Type B pancreatic cell (in vitro differentiated cells): ENCODE measurements at regions not wholly inside any gene's neighbourhood (a gene's known extent, or its start where the extent isn't known, plus 50 kb on each side); places are given as distances from the start of the nearest gene placed in this dataset.

Experiments
- DNase-seq: peaks from one replicate; pipeline ENCODE4 v3.0.0; 2021; ENCODE audit warnings: mixed read lengths; ENCODE audit not compliant: unreplicated experiment; ENCODE audit errors: extremely low spot score
- H3K27ac Mint-ChIP-seq: 2 replicates; pipeline ENCODE4 v1.8.0; 2021; ENCODE audit warnings: mild to moderate bottlenecking, mixed read lengths
- H3K27me3 Mint-ChIP-seq: 2 replicates; pipeline ENCODE4 v1.8.0; 2021; ENCODE audit warnings: mixed read lengths
- H3K36me3 Mint-ChIP-seq: 2 replicates; pipeline ENCODE4 v1.8.0; 2021; ENCODE audit warnings: mixed read lengths
- H3K4me1 Mint-ChIP-seq: one replicate; pipeline ENCODE4 v1.8.0; 2021; ENCODE audit warnings: mixed read lengths; ENCODE audit not compliant: unreplicated experiment
- H3K4me3 Mint-ChIP-seq: 2 replicates; pipeline ENCODE4 v1.8.0; 2021; ENCODE audit warnings: mild to moderate bottlenecking, mixed read lengths
- H3K9me3 Mint-ChIP-seq: 2 replicates; pipeline ENCODE4 v1.8.0; 2021; ENCODE audit warnings: mixed read lengths
- TF ChIP-seq, protein P1 (sequence below): fragments of 200-600 bp; sonication (generic); conservative IDR thresholded peaks from 2 replicates; pipeline ENCODE4 v1.5.0; 2021; ENCODE audit warnings: antibody characterized with exemption, mild to moderate bottlenecking

DNA sequence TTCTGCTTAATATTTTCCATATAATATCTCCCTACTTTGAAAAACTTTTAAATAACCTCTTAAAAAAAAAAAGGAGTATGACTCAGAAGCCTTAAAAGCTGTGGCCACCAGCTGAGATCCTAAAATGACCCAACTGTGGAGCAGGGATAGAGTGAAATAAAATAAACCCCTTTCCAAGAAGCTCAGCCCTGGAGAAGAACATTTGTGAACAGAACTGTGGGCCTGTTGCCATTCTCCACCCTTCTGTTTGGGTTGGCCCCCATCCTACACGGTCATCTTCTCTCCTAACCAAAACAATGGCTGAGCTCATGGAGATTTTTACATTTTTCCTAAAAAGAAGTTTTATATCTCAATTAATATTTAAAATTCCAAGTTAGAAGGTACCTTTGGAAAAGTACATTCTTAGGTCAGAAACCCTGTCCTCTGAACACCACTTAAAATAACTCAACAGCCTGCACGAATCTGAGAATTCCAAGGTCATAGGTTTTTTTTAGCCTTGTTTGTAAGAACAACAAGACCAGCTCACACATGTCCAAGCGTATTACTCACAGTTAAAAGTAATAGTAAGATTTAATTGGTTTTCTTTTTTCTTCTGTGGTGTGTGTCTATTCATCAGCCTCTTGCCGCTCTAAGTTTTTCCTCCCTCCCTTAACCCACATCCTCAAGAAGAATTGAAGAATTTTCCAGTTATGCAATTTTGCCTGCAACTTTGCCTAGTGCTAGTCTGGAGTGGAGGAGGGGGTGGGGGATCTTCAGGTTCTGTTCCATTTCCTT, 107.7 kb upstream of the ERRFI1 start:
- TF ChIP-seq, protein P1, sequence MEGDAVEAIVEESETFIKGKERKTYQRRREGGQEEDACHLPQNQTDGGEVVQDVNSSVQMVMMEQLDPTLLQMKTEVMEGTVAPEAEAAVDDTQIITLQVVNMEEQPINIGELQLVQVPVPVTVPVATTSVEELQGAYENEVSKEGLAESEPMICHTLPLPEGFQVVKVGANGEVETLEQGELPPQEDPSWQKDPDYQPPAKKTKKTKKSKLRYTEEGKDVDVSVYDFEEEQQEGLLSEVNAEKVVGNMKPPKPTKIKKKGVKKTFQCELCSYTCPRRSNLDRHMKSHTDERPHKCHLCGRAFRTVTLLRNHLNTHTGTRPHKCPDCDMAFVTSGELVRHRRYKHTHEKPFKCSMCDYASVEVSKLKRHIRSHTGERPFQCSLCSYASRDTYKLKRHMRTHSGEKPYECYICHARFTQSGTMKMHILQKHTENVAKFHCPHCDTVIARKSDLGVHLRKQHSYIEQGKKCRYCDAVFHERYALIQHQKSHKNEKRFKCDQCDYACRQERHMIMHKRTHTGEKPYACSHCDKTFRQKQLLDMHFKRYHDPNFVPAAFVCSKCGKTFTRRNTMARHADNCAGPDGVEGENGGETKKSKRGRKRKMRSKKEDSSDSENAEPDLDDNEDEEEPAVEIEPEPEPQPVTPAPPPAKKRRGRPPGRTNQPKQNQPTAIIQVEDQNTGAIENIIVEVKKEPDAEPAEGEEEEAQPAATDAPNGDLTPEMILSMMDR = no peak
- no peak for DNase-seq
- Mint-ChIP-seq H3K9me3 (no peaks in the 10 kb centered on the region), H3K36me3 (no peaks in the 10 kb centered on the region), H3K27ac (peak overlapping the region; percentile 54), H3K4me3 (peak overlapping the region; percentile 26), H3K27me3 (no peaks in the 10 kb centered on the region), H3K4me1 (peaks cover 27% of the 10 kb centered on the region)

DNA sequence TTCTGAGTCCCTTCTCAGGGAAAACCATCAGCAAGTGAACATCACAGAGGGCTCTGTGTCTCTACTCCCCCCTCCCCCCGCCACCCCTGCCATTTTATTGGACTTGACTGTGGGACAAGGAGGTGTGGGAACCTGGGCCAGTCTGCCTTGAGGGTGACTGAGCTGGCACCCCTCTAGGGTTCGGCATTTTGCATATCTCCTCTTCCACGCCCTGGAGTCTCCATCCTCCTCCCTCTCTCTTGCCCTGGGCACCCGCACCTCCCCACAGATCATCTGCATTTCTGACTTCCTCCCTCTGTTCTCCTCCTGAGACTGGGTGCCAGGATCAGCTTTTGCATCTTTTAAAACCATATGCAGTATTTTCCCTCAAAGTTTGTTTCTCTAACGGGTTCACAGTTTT, 107.1 kb upstream of the ERRFI1 start:
- H3K4me1 Mint-ChIP-seq = peaks cover 26% of the 10 kb centered on the region
- no peaks in the 10 kb centered on the region for H3K27me3 Mint-ChIP-seq
- H3K4me3 Mint-ChIP-seq = no peak overlapping the region
- no peak overlapping the region for H3K27ac Mint-ChIP-seq
- no peaks in the 10 kb centered on the region for H3K9me3 Mint-ChIP-seq
- TF ChIP-seq, protein P1 = no peak
- no peaks in the 10 kb centered on the region for H3K36me3 Mint-ChIP-seq
- no peak for DNase-seq

DNA sequence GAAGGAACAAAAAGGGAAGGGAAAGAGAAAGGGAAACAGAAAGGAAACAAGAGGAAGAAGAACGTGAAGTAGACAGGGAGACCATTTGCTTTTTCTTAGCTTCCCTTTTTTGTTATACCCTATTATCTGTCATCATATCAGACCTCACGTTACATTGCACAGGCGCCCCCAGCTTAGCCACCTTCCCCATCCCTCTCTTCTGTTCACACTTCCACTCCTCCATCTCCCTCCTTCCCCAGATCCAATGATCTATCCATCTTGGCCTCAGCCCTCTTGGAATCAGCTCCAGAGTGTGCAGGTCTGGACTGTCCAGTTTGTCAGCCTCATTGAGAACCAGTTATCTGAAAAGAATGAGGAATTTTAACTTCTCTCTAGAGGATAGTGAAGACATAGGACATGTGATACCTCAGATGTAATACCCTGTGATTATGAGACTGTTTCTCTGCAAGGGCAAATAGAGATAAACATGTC, 101.1 kb upstream of the ERRFI1 start:
- Mint-ChIP-seq H3K9me3 (peaks cover 21% of the 10 kb centered on the region), H3K4me1 (peaks cover 18% of the 10 kb centered on the region), H3K4me3 (peak overlapping the region; percentile 31), H3K27ac (peak overlapping the region; percentile 85), H3K27me3 (no peaks in the 10 kb centered on the region), H3K36me3 (peaks cover 9% of the 10 kb centered on the region)
- DNase-seq = no peak
- TF ChIP-seq, protein P1 = no peak

DNA sequence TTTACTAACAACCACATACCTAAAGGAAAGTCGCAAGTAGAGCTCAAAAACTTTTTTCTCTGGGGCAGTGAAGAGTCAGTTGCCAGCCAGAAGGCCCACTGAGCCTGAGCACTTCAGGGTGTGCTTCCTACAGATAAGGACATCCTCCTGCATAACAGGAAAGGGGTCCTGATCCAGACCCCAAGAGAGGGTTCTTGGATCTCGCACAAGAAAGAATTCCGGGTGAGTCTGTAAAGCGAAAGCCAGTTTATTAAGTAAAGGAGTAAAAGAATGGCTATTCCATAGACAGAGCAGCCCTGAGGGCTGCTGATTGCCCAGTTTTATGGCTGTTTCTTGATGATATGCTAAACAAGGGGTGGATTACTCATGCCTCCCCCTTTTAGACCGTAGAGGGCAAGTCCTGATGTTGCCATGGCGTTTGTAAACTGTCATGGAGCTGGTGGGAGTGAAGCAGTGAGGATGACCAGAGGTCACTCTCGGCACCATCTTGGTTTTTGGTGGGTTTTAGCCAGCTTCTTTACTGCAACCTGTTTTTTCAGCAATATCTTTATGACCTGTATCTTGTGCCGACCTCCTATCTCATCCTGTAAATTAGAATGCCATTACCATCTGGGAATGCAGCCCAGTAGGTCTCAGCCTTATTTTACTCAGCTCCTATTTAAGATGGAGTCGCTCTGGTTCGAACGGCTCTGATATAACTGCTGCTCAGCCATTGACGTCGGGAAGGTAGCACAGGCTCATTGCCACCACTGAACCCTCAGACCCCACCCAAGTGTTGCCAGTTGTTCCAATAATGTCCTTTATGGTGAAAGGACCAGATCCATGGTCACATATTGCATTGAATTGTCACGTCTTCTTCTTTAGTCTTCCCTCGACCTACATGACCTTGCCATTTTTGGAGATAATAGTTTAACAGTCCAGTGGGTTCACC, 96.6 kb upstream of the ERRFI1 start:
- peaks cover 43% of the 10 kb centered on the region for H3K4me1 Mint-ChIP-seq
- DNase-seq = no peak
- peaks cover 9% of the 10 kb centered on the region for H3K36me3 Mint-ChIP-seq
- peak overlapping the region; percentile 44 for H3K4me3 Mint-ChIP-seq
- H3K9me3 Mint-ChIP-seq = peaks cover 25% of the 10 kb centered on the region
- H3K27me3 Mint-ChIP-seq = no peaks in the 10 kb centered on the region
- peak overlapping the region; percentile 34 for H3K27ac Mint-ChIP-seq
- TF ChIP-seq, protein P1 = no peak

- Mint-ChIP-seq H3K27me3 (no peaks in the 10 kb centered on the region), H3K4me3 (peak overlapping the region; percentile 44), H3K36me3 (peaks cover 6% of the 10 kb centered on the region), H3K27ac (peak overlapping the region; percentile 34), H3K4me1 (peaks cover 44% of the 10 kb centered on the region), H3K9me3 (peaks cover 21% of the 10 kb centered on the region)
- no peak for DNase-seq
- TF ChIP-seq, protein P1 = no peak
Measured at GRCh38 chr1:8122160-8122476, 96.0 kb upstream of the ERRFI1 start.
